Lung microvascular endothelial cell (primary cell): ENCODE measurements at regions not wholly inside any gene's neighbourhood (a gene's known extent, or its start where the extent isn't known, plus 50 kb on each side); places are given as distances from the start of the nearest gene placed in this dataset.

Experiments used
- DNase-seq, 2 donors: peaks; one replicate each; pipeline versions ENCODE4 v3.0.0 to v3.0.0-alpha.2; 2010; ENCODE audit warnings: low read depth in 2 of 2

- DNase-seq, result peak; percentile 69 to 74
These were observed 57.3 kb upstream of the CCL1 start for GRCh38 chr17:34420254-34420766.

GRCh38 chr17:34416116-34416515 lies 53.1 kb upstream of the CCL1 start:
- no peak for DNase-seq

GRCh38 chr17:34414339-34414738 lies 51.3 kb upstream of the CCL1 start:
- DNase-seq, result no peak

GRCh38 chr17:34413443-34414119 lies 50.5 kb upstream of the CCL1 start:
- DNase-seq, result peak; percentile 32 to 38

- DNase-seq, result peak; percentile 84
These were observed 50.0 kb upstream of the CCL1 start for GRCh38 chr17:34412965-34413441.
